Stimulated activated CD4-positive, alpha-beta T cell treated with anti-CD3 and anti-CD28 coated beads, Interleukin-12 subunit alpha, Interleukin-12 subunit beta, amount 100 ng/mL, for 48 hours (primary cell): ENCODE measurements at regions not wholly inside any gene's neighbourhood (a gene's known extent, or its start where the extent isn't known, plus 50 kb on each side); places are given as distances from the start of the nearest gene placed in this dataset.

Experiments used
- DNase-seq, 3 donors: peaks; one replicate each; pipeline ENCODE4 v3.0.0-alpha.2; 2020; ENCODE audit warnings: low read depth in 2 of 3, low spot score in 1 of 3

DNA sequence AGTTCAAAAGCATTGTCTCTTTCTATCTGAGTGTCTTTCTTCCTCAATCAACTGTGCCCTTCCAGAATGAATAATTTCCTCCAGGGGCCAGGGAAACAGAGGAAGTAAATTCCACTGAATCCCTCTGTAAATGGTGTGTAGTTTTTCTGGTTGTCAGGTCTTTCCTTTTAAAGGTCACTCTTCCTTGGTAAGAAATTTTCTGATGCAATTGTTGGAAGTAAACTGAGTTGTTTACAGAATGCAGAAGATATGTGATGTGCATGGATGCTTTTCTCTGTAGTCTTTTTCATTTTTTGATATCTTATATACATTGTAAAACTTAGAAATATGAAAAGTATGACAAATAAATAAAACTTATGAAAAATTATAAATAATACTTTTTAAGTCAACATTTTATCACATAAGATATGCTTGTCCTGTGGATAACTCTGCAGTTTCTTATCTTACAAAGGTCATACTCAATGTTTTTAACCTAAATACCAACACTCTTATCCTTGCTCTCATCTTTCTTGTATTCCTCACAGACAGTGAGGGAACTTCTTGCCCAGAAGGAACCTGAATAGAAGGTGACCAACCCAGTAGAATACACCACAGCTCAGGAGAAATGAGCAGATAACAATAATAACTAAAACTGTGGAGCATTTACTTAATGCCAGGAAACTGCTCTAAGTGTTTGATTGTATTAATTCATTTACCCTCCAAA, 234.5 kb downstream of the METTL4 start:
- no peak for DNase-seq

DNA sequence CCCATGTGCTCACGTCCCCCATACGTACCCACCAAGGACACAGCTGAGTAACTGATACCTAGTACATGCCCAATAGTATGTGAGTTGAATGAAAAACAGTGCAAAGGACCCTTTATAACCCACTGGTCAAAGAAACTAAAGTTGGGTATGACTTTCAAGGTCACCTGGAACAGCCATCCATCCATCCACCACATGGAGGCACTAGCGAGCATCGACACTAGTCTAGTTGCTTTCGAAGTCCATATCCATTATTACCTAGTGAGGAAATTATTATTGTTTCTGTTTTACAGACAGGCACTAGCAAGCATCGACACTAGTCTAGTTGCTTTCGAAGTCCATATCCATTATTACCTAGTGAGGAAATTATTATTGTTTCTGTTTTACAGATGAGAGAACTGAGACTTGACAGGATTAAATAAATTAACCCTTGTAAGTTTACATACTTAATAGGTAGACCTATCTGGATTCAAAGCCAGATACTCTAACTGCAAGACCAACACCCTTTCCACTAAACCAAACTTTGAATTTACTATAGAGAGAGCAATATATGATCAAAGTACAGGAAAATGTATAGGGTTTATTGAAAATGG, 233.7 kb downstream of the METTL4 start:
- peak in 2 of 3 donors; percentile 3 to 42 for DNase-seq

DNA sequence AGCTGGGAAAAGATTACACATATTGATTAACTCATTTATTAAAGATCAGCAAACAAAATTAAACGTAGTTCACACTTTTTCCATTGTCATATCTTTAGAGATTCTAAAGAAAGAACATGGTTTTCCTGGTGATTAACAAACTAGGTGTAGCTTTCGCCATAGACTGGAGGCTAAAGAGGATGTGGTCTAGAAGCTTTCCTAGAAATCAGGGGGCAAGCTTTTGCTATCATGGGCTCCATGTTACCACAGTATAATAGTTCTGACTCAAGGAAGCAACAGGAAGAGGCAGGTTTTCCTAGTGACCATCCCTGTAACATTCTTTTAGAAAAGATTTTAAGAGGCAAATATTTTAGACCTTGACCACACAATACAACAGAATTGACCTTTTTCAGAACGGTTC, 232.7 kb downstream of the METTL4 start:
- DNase-seq, result no peak

DNA sequence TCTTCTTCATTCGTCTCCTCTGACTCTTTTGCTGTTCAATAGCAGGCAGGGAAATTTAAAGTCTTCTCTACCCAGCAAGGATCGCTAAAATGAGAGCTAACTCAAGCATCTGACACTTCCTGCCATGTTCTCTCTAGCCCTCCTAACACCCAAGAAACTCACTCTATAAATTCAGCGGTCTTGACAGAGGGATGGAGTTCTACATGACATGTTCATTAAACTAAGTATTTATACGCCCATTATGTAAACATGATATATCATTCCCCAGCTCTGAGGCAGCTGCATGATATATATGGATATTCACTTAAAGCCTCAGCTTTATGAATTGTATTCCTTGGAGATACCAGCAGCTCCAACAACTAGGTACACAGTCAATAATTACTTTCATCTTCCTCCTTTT, 231.0 kb downstream of the METTL4 start:
- DNase-seq, result no peak

DNA sequence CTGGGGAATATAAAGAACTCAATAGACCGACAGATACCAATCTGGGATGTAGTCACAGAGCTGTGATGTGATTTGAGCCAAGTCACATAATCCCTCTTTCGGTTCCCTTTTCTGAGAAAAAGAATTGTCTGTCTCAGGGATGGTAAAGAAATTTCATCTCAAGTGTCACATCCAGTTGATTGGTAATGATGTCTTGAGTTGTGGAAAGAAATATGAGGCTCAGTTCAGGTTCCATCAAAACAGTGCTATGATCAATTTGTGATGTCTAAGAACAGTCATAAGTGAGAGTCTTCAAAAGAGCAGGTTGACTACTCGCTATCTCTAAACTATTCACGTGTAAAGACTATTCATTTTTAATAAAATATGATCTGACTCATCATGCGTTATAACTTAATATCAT, 223.3 kb downstream of the METTL4 start:
- DNase-seq, result no peak

DNA sequence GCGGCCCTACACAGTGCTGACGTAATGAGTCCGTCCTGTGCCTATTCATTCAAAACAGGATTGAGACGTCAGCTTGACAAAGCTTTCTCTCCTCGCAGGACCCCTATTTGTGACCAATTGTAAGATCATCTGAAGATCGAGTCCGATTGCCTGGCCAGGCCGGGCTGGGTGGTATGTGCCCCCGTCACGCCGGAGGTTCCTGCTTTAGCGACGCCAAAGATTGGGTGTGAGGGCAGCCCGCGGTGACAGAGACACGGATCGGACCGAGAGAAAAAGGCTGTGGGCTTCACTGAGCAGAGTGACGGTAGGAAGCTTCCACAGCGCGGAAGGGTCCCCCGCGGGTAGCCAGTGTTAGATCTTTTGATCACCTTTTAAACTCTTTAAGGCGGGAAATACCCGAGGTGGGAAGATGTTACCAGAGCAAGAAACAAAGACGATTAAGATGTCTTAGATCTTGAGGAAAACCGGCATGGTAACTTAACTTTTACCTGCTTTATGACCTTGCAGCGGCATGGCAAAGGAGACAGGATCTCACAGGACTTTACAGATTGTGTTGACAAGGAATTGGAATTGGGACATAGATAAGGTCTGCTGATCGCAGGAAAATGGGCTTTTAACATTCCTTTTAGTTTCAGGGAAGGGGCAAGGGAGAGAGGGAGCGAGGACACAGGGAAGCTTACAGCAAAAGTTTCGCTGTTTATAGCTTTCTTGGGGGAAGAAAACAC, 220.0 kb downstream of the METTL4 start:
- no peak for DNase-seq

DNA sequence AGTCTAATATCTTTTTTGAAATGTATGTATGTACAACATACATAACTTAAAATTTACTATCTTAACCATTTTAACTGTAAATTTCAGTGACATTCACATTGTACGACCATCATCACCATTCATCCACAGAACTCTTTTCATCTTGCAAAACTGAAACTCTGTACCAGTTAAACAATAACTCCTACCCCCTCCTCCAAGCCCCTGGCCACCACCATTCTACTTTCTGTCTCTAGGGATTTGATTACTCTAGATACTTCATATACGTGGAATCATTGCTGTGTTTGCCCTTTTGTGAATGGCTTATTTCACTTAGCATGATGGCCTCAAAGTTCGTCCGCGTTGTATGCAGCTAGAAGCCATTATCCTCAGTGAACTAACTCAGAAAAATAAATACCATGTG, 217.0 kb downstream of the METTL4 start:
- no peak for DNase-seq

DNA sequence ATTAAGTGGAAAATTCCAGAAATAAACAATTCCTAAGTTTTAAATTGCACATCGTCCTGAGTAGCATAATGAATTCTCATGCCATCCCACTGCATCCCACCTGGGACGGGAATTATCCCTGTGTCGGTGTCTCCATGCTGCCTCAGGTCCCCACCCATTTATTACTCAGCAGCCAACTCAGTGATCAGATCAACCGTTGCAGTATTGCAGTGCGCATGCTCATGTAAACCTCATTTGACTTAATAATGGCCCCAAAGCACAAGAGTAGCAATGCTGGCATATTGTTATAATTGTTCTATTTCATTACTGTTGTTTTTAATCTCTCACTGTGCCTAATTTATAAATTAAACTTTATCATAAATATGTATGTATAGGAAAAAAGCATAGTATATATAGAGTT, 214.4 kb downstream of the METTL4 start:
- no peak for DNase-seq

DNA sequence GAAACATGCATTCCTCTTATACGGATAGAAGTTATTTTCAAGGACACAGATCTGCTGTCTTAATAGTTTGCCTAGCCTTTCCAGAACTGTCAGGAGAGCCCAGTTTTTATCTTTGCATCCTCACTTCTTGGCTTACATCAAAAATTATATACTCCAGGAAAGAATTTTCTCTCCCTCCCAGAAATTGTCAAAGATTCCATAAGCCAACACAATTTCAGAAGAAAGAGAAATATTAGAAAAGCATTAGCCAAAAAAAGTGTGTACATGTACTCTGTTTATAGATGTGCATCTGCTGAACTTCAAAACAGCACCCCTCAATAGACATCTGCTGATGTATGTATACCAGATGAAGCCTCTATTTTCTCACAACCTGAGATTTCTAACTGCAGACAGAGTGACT, 210.4 kb downstream of the METTL4 start:
- no peak for DNase-seq

DNA sequence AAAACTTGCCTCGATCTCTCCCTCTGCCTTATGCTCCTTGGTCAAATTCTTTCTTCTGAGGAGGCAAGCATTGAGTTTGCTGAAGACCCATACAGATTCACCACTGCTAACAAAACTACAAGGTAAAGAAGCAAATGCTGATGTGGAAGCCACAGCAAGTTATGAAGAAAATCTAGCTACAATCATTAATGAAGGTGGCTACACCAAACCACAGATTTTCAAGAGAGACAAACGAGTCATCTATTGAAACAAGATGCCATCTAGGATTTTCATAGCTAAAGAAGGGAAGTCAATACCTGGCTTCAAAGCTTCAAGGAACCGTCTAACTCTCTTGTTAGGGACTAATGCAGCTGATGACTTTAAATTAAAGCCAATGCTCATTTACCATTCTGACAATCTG, 203.2 kb downstream of the METTL4 start:
- no peak for DNase-seq

DNA sequence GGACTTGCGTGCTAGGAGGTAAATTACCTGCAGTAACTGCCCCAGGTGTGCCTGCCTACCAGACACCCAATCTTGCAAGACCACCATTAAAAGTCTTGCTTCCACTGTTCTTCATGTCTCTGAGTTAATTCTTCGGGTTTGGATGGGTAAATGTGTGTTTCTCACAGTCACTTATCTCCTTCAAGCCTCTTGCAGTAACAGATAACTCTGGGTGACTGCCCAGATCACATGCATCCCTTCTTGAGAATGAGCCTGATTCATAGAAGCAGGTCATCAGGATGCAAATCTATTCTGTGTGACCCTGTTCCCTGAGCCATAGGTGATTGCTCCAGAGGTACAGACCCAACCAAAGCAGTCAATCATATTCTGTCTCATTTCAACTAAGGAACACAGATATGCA, 194.6 kb downstream of the METTL4 start:
- DNase-seq, result no peak

DNA sequence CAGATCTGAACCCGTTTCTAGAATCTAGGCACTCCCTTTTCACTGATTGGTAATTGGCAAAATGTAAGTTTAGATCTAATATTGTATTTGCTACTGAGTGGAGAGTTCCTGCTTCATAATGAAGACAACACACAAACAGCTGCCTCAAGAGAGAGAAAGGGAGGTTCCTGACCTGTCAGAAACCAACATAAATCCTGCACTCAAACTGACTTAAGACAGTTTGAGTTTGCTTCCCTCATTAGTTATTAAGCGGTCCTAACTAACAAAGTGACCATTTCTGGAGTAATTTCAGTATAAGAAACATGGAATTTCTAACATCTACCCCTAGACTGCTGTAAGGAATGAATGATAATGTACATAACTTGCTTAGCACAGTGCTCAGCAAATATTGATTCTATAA, 191.2 kb downstream of the METTL4 start:
- no peak for DNase-seq

DNA sequence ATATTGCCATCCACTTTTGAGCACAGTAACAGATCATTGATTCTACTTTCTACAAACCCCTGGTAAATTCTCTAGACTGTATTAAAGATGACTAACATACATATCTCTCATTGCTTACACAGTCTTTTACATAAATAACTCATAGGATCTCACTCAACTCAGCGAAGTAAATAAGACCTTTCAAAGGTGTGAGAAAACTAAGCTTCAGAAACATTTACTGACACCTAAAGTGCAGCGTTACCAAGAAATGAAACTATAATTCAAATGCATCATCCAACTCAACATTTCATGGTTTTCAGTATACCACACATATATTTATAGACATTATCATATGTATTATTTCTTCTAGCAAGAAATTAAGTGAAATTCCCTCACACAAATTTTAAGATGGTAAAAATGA, 189.8 kb downstream of the METTL4 start:
- no peak for DNase-seq

DNA sequence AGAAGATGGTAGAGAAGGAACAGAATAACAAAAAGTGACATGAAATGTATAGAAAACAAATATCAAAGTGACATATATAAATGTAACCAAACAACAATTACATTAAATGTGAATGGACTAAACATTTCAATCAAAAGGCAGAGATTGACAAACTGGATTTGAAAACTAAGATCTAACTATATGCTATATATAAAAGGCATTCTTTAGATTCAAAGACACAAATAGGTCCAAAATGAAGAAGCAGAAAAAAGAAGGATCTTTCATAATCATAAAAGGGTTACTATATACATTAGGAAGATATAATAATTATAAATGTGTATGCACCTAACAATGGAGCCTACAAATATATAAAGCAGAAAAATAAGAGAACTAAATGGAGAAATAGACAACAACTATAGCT, 183.7 kb downstream of the METTL4 start:
- DNase-seq, result no peak

DNA sequence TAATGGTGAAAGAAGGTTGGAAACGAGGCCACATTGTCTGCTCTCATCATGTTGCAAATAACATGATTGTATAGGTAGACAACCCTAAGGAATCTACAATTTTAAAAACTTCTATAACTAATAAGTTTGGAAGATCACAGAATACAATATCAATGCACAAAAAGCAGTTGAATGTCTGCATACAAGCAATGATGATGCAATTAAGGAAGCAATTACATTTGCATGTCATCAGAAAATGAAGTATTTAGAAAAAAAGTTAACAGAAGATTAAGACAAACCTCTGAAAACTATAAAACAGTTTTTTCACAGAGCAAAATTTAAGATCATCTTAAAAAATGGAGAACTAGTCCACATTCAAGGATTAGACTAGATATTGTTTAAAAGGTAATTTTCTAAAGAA, 181.1 kb downstream of the METTL4 start:
- DNase-seq, result no peak

DNA sequence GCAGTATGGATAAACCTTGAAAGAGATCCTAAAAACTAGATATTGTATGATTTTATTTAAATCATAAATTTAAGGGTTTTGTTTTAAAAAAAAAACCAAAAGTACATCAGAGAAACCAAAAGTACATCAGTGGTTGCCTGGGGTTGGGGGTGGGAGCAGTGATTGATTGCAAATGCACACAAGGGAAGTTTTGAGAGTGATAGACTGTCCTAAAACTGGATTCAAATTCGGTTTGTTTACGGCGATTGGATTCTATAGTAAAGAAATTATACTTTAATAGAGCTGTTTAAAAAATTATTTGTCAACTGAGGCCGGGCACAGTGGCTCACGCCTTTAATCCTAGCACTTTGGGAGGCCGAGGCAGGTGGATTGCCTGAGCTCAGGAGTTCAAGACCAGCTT, 179.8 kb downstream of the METTL4 start:
- no peak for DNase-seq

DNA sequence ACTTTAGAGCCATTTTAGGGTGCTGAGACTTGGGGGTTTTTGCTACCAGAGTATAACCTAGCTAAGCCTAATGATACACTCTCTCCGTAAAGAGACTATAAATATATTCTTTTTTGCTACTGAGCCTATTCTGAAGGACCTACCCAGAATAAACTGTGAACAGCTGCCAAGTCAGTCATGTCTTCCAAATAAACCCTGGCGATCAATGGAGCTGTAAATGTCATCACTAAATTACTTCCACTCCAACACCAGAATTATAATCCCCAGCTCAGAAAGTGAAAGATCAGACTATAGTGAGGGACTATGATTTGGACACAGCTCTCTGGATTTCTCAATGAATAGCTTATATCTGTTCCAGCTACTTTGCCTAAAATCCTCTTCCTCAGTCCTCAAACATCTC, 178.9 kb downstream of the METTL4 start:
- no peak for DNase-seq

DNA sequence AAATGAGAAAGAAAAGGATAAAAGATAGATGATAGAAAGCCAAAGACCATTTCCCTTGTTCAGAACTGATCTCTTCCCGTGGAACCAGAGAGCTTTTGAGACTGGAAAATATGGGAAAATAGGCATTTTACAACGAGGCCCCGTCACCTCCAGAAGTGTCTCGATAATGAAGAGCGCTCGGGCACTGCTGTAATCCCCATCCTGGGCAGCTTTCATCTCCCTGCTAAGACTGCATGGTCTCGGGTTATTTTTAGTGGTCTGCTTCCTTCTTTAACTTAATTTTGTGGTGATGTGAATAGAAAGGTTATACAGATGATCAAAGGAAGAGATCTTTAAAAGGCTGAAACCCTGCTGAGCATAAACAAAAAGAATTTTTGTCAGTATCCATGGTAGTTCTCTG, 176.6 kb downstream of the METTL4 start:
- no peak for DNase-seq

DNA sequence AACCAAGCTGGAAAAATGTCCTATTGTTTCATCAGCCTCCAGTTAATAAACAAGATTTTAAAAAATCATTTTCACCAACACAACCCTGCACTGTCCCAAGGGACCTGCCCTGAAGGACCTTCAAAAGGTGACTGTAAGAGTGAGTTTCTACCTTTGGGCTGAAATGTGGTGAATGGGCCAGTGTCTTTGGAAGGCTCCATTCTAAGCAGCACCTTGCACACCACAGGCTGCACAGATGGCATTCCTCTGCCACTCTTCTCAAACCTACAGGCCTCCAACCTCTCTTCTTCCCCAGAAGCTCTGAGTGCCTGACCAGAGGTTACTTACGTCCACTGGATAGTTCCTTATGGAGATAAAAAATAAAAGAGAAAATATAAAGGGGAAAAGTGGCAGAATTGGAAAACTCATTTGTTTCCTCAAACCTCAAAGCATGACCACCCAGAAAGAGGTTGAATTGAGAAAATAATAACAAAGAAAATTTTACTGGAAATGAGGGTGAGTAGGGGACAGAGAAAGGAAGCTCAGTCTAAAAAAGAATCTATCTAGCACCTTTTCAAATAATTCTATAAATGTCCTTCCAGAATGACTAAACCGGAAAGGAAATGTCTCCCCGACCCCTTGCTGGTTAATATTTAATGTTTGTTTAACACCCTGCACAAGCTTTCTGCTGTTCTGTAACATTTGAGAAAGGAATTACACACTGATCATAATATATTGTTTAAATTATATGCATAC, 175.7 kb downstream of the METTL4 start:
- no peak for DNase-seq

DNA sequence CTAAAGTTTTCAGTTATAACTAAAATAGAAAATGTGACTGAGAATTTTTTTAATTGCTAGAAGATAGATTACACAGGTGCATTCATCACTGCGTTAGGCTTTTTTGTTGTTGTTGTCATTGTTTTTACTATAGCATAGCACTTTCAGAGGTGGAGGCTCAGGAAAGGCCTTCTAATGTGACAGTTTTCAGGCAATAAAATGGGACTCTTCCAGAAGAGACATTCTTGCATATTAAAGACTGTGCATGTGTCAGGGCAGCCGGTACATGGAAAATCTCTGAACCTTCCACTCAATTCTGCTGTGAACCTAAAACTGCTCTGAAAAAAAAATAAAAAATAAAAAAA, 175.2 kb downstream of the METTL4 start:
- no peak for DNase-seq

DNA sequence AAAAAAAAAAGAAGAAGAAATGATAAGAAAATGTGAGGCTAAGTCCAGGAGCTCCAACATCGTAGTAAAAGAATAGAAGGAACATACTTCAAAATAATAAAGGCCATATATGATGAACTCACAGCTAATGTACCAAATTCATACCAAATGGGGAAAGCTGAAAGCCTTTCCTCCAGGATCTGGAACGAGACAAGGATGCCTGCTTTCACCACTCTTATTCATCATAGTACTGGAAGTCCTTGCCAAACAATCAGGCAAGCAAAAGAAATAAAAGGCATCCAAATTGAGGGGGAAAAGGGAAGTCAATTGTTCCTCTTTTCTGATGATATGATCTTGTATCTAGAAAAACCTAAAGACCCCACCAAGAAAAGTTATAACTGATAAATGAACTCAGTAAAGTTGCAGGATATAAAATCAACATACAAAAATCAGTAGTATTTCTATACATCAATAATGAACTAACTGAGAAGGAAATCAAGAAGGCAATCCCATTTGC, 170.6 kb downstream of the METTL4 start:
- no peak for DNase-seq

DNA sequence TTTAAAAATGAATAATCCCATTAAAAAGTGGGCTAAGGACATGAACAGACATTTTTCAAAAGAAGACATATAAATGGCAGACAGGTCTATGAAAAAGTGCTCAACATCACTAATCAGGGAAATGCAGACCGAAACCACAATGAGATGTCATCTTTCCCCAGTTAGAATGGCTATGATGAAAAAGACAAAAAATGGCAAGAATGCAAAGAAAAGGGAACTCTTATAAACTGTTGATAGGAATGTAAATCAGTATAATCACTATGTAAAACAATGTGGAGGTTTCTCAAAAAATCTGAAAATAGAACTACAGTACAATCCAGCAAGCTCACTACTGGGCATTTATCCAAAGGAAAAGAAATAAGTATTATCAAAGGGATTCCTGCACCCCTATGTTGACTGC, 169.2 kb downstream of the METTL4 start:
- DNase-seq, result no peak
